ENCODE measurements at regions not wholly inside any gene's neighbourhood (a gene's known extent, or its start where the extent isn't known, plus 50 kb on each side); places are given as distances from the start of the nearest gene placed in this dataset.

- no peak for ATAC-seq
- H3K9me3 ChIP-seq = peaks cover 3% of the 10 kb centered on the region
- no peaks in the 10 kb centered on the region for H3K27me3 ChIP-seq
- no peak for TF ChIP-seq CTCF (IDR thresholded peaks at IDR 0.05)
- H3K4me3 ChIP-seq = no peak overlapping the region
- no peak overlapping the region for H3K27ac ChIP-seq
- no peak for DNase-seq
- H3K4me1 ChIP-seq = no peaks in the 10 kb centered on the region
- H3K36me3 ChIP-seq = no peaks in the 10 kb centered on the region
- intact Hi-C loops (cut with DNase I) = no loop called here
These were observed 264.0 kb upstream of the CHST9 start for GRCh38 chr18:27449104-27449503.

- Histone ChIP-seq H3K27me3 (no peaks in the 10 kb centered on the region), H3K4me1 (no peaks in the 10 kb centered on the region), H3K4me3 (no peak overlapping the region), H3K27ac (no peak overlapping the region), H3K36me3 (no peaks in the 10 kb centered on the region), H3K9me3 (peaks cover 3% of the 10 kb centered on the region)
- no peak for TF ChIP-seq CTCF (IDR thresholded peaks at IDR 0.05)
- DNase-seq (no peak), ATAC-seq (no peak)
- intact Hi-C loops (cut with DNase I) = no loop called here
These were observed 262.8 kb upstream of the CHST9 start for GRCh38 chr18:27447930-27448329.

GRCh38 chr18:27447451-27447881, 262.4 kb upstream of the CHST9 start:
- no peaks in the 10 kb centered on the region for H3K36me3 ChIP-seq
- ATAC-seq = no peak
- no peaks in the 10 kb centered on the region for H3K27me3 ChIP-seq
- no peak for TF ChIP-seq CTCF (IDR thresholded peaks at IDR 0.05)
- H3K9me3 ChIP-seq = peaks cover 3% of the 10 kb centered on the region
- H3K4me3 ChIP-seq = no peak overlapping the region
- intact Hi-C loops (cut with DNase I) = no loop called here
- H3K4me1 ChIP-seq = no peaks in the 10 kb centered on the region
- no peak overlapping the region for H3K27ac ChIP-seq
- DNase-seq = no peak

GRCh38 chr18:27430595-27430994, 245.5 kb upstream of the CHST9 start:
- no peaks in the 10 kb centered on the region for H3K4me1 ChIP-seq
- H3K27me3 ChIP-seq = no peaks in the 10 kb centered on the region
- H3K4me3 ChIP-seq = no peak overlapping the region
- no peaks in the 10 kb centered on the region for H3K9me3 ChIP-seq
- ATAC-seq (no peak), DNase-seq (no peak)
- H3K36me3 ChIP-seq = no peaks in the 10 kb centered on the region
- intact Hi-C loops (cut with DNase I) = no loop called here
- no peak for TF ChIP-seq CTCF (IDR thresholded peaks at IDR 0.05)
- no peak overlapping the region for H3K27ac ChIP-seq

GRCh38 chr18:27428716-27429475, 243.8 kb upstream of the CHST9 start:
- Histone ChIP-seq H3K27me3 (no peaks in the 10 kb centered on the region), H3K4me1 (no peaks in the 10 kb centered on the region), H3K36me3 (no peaks in the 10 kb centered on the region), H3K4me3 (no peak overlapping the region), H3K27ac (no peak overlapping the region), H3K9me3 (no peaks in the 10 kb centered on the region)
- peak; percentile 34 for DNase-seq
- intact Hi-C loops (cut with DNase I) = no loop called here
- no peak for ATAC-seq
- no peak for TF ChIP-seq CTCF (IDR thresholded peaks at IDR 0.05)
